KOPT-K1 (cell line): ENCODE measurements at regions not wholly inside any gene's neighbourhood (a gene's known extent, or its start where the extent isn't known, plus 50 kb on each side); places are given as distances from the start of the nearest gene placed in this dataset.
A peak's percentile ranks its signal among the peaks of the same experiment; 100 is the strongest.
"Not testable (repeated sequence)": the region's sequence is repeated elsewhere in the genome, so short reads cannot be mapped to it uniquely, and the experiment has no call there.

Source experiments
- H3K27ac ChIP-seq: fragments of 200-600 bp; sonication (generic); 2 replicates; pipeline ENCODE4 v1.5.1; 2016; ENCODE audit warnings: antibody characterized with exemption, mild to moderate bottlenecking, low read depth, low read length; ENCODE audit not compliant: poor library complexity, severe bottlenecking
- H3K36me3 ChIP-seq: fragments of 200-600 bp; sonication (generic); 2 replicates; pipeline ENCODE4 v1.5.1; 2017; ENCODE audit warnings: antibody characterized with exemption, mild to moderate bottlenecking, low read length, moderate library complexity; ENCODE audit not compliant: insufficient read depth
- H3K9me3 ChIP-seq: fragments of 200-600 bp; sonication (generic); 2 replicates; pipeline ENCODE4 v1.5.1; 2017; ENCODE audit warnings: antibody characterized with exemption, low read length, mild to moderate bottlenecking; ENCODE audit not compliant: insufficient read depth, poor library complexity, severe bottlenecking

DNA sequence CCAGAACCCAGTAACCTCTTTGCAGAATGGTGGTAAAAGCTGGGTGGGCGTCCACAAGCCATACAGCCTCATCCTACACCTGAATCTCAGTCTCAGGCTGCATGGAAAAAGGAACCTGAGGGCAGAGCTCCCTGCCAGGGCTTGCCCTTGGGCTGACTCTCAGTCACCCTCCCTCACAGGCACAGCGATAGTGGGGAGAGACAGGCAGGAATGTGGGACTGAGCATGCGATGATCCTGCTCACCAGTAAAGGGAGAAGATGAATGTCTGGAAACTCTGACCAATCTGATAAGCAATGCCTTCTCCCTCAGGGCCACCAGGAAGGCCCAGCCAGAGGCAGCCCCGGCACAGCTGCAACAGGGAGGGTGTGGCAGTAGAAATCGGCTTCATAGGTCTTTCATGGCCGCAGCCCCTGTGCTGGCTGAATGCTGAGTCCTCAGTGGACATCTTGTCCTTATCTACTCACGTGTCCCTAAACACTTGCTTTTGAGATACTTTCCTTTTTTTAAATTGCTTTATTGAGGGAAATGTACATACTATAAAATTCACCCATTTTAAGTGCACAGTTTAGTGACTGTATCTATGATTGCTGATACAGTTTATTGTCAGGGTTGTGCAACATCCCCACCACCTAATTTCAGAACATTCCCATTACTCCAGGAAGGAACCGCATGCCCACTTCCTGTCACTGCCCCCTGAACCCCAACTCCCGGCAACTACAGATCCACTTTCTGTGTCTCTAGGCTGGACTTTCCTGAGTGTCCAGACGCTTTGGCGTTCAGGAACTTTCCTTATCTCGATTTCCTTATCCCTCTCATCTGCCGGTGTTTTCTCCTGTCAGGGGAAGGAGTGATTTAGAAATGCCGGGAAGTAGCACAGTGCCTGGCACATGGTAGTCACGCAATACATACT, 258.1 kb downstream of the PCNX1 start:
- Histone ChIP-seq H3K27ac (no peak overlapping the region), H3K36me3 (no peaks in the 10 kb centered on the region), H3K9me3 (peaks cover 9% of the 10 kb centered on the region)

DNA sequence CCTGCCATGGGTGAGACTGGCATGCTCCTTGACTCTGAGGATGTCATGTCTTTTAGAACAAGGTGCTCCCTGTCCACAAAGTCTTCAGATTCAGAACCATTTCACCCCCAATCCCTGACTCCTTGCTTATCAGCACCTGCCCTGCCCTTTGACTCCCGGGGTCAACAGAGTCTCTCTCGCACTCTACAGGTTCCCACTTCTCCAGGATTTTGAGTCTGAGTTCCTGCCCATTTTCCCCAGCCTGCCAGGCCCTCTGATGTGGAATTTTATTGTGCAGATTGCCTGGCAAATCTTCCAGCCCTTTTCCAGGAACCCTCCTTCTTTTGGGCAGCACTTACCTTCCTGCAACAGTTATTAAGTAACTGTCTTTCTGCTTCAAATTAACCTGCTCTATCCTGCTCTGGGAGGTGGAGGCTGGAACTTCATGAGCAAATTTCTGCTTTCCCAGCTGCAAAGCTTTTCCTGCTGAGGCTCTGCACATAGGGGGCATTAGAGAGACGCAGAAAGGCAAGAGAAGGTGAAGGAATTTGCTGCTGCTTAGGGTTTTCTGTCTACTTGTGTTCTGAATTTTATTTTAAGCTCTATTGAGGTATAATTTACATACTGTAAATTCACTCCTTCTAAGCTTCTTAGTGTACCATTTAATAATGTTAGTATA, 259.1 kb downstream of the PCNX1 start:
- Histone ChIP-seq H3K36me3 (no peaks in the 10 kb centered on the region), H3K27ac (no peak overlapping the region), H3K9me3 (peaks cover under 1% of the 10 kb centered on the region)

DNA sequence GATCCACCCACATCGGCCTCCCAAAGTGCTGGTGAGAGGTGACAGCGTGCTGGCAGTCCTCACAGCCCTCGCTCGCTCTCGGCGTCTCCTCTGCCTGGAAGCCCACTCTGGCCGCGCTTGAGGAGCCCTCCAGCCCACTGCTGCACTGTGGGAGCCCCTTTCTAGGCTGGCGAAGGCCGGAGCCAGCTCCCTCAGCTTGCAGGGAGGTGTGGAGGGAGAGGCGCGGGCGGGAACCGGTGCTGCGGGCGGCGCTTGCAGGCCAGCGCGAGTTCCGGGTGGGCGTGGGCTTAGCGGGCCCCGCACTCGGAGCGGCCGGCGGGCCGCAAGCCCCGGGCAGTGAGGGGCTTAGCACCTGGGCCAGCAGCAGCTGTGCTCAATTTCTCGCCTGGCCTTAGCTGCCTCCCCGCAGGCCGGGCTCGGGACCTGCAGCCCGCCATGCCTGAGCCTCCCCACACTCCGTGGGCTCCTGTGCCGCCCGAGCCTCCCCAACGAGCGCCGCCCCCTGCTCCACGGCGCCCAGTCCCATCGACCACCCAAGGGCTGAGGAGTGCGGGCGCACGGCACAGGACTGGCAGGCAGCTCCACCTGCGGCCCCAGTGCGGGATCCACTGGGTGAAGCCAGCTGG, 260.2 kb downstream of the PCNX1 start:
- H3K9me3 ChIP-seq, H3K36me3 ChIP-seq, H3K27ac ChIP-seq: not testable (repeated sequence)

DNA sequence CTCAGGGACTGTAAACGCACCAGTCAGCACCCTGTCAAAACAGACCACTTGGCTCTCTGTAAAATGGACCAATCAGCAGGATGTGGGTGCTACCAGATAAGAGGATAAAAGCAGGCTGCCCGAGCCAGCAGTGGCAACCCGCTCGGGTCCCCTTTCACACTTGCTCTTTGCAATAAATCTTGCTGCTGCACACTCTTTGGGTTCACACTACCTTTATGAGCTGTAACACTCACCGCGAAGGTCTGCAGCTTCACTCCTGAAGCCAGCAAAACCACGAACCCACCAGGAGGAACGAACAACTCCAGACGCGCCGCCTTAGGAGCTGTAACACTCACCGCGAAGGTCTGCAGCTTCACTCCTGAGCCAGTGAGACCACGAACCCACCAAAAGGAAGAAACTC, 260.9 kb downstream of the PCNX1 start:
- H3K36me3 ChIP-seq, H3K9me3 ChIP-seq: not testable (repeated sequence)
- peak overlapping the region; percentile 56 for H3K27ac ChIP-seq

DNA sequence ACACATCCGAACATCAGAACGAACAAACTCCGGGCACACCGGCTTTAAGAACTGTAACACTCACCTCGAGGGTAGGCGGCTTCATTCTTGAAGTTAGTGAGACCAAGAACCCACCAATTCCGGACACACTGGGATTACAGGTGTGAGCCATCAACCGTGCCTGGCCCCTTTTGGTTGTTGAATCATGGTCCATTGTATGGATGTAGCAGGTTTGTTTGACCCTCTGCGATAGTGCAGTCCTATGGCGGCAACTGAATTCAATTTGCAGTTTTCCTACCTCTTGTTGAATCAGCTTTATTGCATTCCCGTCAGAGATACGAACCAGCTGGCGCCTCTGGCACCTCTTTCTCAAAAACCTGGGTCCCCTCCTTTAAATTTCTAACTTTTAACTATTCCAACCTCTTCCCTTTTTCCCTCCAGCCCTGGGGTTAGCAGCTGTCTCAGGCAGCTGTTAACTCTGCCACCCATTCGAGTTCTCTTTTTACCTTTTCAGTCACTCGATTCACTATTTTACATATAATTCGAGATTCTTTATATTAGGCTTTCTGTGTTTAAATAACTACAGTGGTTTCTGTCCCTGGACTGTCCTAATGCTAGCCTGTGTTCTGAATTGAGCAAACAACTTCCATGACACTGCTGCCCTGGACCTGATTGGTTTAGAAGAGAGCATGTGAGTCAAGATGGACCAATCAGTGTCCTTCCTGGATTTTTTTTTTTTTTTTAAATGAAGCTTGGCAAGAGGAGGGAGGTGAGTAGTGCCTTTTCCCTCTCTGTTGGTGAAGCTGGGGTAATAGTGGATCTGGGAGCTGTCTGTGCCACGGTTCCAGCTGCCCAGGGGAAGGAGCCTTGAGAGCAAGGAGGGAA, 261.5 kb downstream of the PCNX1 start:
- Histone ChIP-seq H3K9me3 (no peaks in the 10 kb centered on the region), H3K36me3 (no peaks in the 10 kb centered on the region), H3K27ac (peak overlapping the region; percentile 56)

DNA sequence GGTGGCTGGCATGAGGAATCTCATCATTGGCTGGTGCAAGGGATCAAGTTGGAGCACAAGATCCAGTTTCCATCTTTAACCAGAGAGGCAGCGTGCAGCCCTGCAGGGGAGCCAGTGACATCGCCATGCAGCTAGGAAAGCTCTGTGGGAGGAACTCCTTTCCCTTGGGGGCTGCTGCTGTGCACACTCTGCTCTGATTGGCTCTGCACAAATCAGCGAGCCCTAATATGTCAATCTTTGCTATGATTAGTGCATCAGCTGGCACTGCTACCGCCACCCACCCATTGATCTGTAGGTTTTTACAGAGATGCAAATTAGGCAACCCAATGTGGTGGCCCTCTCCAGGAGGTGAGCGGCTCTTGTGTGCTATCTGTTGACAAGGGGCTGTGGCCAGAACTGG, 262.6 kb downstream of the PCNX1 start:
- H3K36me3 ChIP-seq: no peaks in the 10 kb centered on the region
- no peaks in the 10 kb centered on the region for H3K9me3 ChIP-seq
- H3K27ac ChIP-seq: no peak overlapping the region

DNA sequence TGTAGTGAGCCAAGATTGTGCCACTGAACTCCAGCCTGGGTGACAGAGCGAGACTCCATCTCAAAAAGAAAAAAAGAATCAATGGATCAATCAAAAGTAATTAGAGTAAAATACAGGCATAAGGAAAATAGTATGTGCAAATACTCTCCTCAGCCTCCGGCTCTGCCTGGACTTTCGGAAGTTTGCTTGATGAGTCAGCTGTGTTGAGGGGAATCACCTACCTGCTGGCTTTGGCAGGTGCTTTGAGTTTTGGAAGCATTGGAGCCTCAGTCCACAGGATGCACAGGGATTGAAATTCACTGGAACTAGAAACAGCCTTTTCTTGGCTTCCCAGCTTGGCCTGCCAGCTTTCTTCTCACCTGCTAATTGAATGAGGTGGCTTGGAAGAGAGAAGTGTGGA, 268.2 kb downstream of the PCNX1 start:
- no peaks in the 10 kb centered on the region for H3K36me3 ChIP-seq
- H3K9me3 ChIP-seq: no peaks in the 10 kb centered on the region
- no peak overlapping the region for H3K27ac ChIP-seq

DNA sequence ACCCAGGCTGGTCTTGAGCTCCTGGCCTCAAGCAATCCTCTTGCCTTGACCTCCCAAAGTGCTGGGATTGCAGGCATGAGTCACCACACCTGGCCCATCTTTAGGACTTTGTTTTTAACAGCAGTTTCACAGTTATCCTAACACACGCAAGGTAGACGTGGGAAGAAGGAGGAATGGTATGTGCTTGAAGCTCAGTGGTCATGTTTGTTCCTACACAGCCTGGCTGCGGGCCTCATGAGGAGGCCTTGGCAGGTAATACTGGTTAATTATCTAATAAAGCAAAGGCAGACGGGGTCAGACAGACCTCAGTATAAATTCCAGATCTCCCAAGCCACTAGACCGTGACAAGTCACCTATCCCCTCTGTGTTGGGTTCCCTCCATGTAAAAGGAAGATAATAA, 271.8 kb downstream of the PCNX1 start:
- no peaks in the 10 kb centered on the region for H3K9me3 ChIP-seq
- H3K27ac ChIP-seq: no peak overlapping the region
- H3K36me3 ChIP-seq: no peaks in the 10 kb centered on the region

DNA sequence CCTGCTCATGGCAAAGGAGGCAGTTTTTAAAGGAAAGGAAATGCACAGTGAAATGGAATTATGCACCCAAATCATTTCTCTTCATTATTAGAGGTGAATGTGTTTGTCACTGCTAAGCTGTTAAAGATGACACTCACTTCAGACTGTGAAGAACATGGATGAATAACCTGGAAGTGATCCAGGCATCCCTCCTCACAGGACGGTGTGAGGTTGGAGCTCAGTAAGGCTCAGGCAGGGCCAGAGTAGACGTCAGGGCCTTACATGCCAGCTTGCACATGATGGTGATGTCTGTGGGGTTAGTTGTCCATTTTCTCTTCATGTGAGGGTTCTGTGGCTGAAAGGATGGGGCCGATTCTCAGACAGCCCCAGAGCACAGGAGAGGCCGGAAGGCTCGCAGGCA, 273.1 kb downstream of the PCNX1 start:
- H3K9me3 ChIP-seq: no peaks in the 10 kb centered on the region
- H3K36me3 ChIP-seq: no peaks in the 10 kb centered on the region
- H3K27ac ChIP-seq: no peak overlapping the region

DNA sequence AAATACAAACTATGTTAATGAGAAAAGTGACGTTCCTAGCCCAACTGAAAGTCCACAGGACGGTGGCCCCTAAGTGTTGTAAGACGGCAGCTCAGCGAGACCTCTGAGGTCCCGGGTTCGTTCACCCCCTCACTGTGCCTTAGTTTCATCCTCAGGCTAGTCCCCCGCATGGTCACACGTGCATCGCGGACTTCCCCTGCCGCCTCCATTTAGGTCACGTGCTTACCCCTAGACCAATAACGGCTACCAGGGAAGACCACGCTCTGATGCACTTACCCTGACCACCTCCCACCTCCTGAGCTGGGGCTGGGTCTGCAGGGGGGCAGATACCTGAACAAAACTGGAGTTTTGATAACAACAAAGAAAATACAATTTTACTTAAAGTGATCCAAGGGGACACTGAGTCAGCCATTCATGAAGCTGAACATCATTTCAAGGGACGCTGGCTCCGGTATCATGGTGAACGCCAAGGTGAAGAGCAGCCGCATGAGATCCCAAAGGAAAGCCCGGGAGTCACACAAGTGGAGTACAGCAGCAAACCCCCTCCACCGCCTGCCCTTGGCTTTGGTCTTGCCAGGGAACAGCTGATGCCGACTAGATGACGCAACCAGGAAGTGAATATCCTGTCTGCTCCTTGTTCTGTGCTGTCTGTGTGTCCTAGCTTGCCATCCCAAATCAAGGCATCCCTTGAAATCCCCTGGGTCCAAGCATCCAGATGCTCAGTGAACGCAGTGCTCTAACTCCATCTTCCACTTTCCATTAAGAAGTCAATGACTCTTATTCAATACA, 274.1 kb downstream of the PCNX1 start:
- Histone ChIP-seq H3K27ac (no peak overlapping the region), H3K36me3 (no peaks in the 10 kb centered on the region), H3K9me3 (no peaks in the 10 kb centered on the region)

DNA sequence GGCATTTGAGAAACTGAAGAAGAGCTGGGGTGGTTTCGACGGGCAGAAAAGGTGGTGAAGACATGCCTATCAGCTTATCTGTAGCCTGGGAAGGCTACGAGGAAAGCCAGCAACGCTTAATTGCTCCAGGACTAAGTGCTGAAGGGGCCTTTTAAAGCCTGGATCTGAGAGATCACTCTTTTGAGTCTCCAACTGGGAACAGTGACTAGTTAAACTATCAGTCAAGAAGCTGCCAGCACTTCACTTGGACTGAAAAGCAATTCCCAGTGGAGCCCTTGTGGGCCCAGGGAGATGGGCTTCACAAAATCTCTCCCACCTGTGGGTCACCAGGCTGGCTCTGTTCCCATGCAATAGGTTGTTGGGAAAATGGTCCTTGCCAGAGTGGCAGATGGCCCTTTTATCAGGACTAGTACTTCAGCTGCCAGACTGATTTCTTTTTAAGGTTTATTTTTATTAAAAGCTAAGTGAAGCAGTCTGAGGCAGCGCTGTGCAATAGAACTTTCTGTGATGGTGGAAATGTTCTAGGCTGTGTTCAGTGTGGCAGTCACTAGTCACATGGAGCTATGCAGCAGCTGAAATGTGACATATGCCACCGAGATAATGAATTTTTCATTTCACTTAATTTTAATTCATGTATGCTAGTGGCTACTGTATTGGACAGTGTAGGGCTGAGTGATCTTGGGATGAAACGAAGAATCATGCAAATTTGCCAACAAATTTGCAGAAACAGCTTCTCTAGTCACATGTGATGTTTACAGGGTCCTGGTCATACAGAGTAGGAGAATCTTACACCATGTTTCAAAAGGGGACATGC, 276.8 kb downstream of the PCNX1 start:
- no peaks in the 10 kb centered on the region for H3K9me3 ChIP-seq
- H3K27ac ChIP-seq: no peak overlapping the region
- H3K36me3 ChIP-seq: no peaks in the 10 kb centered on the region

DNA sequence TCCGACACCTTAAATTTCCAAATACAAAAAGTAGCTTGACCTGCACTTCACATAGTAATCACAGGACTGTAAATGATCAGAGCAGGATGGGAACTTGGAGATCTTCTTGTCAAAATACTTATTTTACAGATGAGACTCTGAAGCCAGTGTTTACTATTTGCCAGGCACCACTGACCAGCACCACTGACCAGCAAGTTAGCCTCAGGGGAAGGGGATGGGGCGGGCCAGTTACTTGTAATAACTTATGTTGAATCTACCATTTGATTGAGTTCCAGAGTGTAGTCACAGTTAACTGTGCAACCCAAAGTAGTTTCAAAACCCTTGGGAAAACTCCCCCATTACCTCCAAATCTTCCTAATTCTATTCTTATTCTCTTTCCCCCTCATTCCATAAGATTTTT, 278.4 kb downstream of the PCNX1 start:
- H3K36me3 ChIP-seq: no peaks in the 10 kb centered on the region
- H3K27ac ChIP-seq: no peak overlapping the region
- no peaks in the 10 kb centered on the region for H3K9me3 ChIP-seq

DNA sequence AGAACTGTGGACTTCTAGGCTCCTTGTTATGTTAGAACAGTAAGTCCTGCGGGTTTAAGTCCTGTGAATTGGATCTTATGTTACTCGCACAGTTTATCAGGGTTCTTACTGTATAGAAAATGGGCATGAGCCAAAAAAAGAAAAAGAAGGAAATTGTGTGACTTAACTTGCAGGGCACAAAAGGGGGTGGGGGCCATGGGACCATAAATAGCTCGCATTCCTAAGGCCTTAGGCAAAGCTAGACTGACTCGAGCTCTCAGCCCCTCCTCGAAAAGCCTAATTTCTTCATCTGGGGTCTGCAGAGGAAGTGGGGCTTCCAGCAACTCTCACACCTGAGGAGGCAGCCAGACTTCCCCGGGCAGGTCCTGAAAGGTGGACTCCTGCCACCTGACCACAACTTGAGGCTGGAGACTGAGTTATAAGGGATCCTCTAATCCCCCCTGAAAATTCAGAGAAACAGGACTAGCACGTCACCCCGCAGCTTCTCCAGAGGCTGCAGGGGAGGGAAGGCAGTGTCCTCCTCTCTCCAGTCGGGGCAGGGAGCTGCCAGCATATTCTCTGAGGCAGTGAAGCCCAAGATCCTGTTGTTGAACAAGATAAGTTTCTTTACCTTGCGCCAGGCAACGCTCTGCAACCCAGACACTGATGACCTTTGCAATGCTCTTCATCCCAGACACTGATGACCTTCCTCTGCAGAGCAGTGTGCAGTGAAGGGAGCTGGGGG, 280.5 kb downstream of the PCNX1 start:
- H3K27ac ChIP-seq: no peak overlapping the region
- H3K36me3 ChIP-seq: no peaks in the 10 kb centered on the region
- H3K9me3 ChIP-seq: no peaks in the 10 kb centered on the region
